ENCODE measurements at regions not wholly inside any gene's neighbourhood (a gene's known extent, or its start where the extent isn't known, plus 50 kb on each side); places are given as distances from the start of the nearest gene placed in this dataset.

GRCh38 chr3:72058493-72059081 lies 273.6 kb upstream of the PROK2 start:
- TF ChIP-seq, protein P1, sequence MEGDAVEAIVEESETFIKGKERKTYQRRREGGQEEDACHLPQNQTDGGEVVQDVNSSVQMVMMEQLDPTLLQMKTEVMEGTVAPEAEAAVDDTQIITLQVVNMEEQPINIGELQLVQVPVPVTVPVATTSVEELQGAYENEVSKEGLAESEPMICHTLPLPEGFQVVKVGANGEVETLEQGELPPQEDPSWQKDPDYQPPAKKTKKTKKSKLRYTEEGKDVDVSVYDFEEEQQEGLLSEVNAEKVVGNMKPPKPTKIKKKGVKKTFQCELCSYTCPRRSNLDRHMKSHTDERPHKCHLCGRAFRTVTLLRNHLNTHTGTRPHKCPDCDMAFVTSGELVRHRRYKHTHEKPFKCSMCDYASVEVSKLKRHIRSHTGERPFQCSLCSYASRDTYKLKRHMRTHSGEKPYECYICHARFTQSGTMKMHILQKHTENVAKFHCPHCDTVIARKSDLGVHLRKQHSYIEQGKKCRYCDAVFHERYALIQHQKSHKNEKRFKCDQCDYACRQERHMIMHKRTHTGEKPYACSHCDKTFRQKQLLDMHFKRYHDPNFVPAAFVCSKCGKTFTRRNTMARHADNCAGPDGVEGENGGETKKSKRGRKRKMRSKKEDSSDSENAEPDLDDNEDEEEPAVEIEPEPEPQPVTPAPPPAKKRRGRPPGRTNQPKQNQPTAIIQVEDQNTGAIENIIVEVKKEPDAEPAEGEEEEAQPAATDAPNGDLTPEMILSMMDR (IDR thresholded peaks at IDR 0.05) = no peak
- no peak for TF ChIP-seq POLR2A (IDR thresholded peaks at IDR 0.05)

Measured in vagina (tissue), 2 donors.